ENCODE measurements at regions not wholly inside any gene's neighbourhood (a gene's known extent, or its start where the extent isn't known, plus 50 kb on each side); places are given as distances from the start of the nearest gene placed in this dataset.

DNA sequence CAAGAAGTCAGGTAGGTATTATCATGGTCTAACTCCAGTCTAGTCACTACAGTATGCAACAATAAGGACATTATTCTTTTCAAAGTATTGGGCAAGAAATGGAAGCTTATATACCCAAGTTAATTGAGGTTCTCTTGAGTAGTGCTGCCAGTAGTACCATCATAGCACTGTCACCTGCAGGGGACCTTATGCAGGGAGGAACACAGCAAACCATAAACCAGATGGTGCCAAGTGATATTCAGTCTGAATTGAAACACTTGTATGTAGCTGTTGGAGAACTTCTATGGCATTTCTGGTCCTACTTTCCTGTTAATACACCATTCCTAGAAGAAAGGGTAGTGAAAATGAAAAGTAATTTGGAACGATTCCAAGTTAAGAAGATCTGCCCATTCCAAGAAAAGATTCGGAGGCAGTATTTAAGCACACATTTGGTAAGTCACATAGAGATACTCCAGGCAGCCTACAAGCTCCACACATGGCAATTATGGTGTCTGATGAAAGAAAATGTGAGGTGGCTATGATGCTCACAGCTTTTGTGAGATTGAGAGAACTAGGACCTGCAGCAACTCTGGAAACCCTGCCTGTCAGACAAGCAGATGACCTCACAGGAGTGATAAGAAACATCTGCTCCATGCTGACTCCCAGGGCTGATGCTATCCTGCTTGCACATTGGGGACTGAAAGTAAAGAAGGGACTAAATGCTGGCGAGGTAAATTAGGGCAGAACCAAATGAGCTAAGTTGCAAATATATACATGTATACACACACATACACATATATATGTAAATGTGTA is 174.7 kb downstream of the MC4R start:
- no peaks in the 10 kb centered on the region for H4K20me1 ChIP-seq (ENCODE audit: insufficient read depth)
- H3K27me3 ChIP-seq (ENCODE audit: insufficient read depth) = no peaks in the 10 kb centered on the region
- no peaks in the 10 kb centered on the region for H3K9me3 ChIP-seq
- no peaks in the 10 kb centered on the region for H3K79me2 ChIP-seq (ENCODE audit: insufficient read depth)
- peak; percentile 60 for DNase-seq
- no peaks in the 10 kb centered on the region for H3F3A ChIP-seq (replicated peaks; ENCODE audit: insufficient read depth)
- H3K27ac ChIP-seq (ENCODE audit: low read depth in 2 of 2, low read length in 1 of 2) = peak overlapping the region; percentile 46 to 99; a peak in 3 of 4 replicates
- no peak overlapping the region for H3K9ac ChIP-seq
- WGBS (ENCODE audit: low lambda C conversion rate) = 22% methylated on average over 3 of the region's 3 CpGs
- H2AFZ ChIP-seq (ENCODE audit: low read depth) = no peak overlapping the region
- no peaks in the 10 kb centered on the region for H3K36me3 ChIP-seq (replicated peaks in 1 of 2; ENCODE audit: control insufficient read depth in 1 of 2, insufficient read depth in 2 of 2, low read length in 1 of 2)
- ChIA-PET POLR2A (interaction anchor here (1.0 to 1.3 kb wide), 4 partner anchors 16 to 305 kb away, joined by 3 to 4 read pairs (median 3); partner anchors contain the start of genes MC4R and PMAIP1), CTCF (interaction anchor here (0.6 to 2.8 kb wide), 9 partner anchors 8 to 242 kb away, joined by 3 to 12 read pairs (median 4); no protein-coding TSS in a partner anchor)
- H3K9me2 ChIP-seq = no peaks in the 10 kb centered on the region
- H3K4me2 ChIP-seq = peak overlapping the region; percentile 43; the same call in 1 of the 2 replicates
- H3K4me3 ChIP-seq (ENCODE audit: low read depth in 2 of 2, low read length in 1 of 2) = no peak overlapping the region
- peaks cover 18 to 43% of the 10 kb centered on the region in 2 experiments for H3K4me1 ChIP-seq (ENCODE audit: control insufficient read depth in 1 of 2, insufficient read depth in 2 of 2, low read depth in 1 of 2, low read length in 1 of 2)
- TF ChIP-seq JUND (IDR thresholded peaks at IDR 0.05) (0 out of 2 replicates have a peak, but pooled peaks have one; percentile 26), RFX5 (IDR thresholded peaks at IDR 0.05; ENCODE audit: low read length) (no peak), FOXM1 (IDR thresholded peaks at IDR 0.05; ENCODE audit: low read depth) (no peak), TAF1 (IDR thresholded peaks at IDR 0.05; ENCODE audit: borderline replicate concordance, low read depth, low read length) (no peak), RAD21 (IDR thresholded peaks at IDR 0.05; ENCODE audit: low read length) (peak; percentile 37), FOXJ3 (CRISPR knock-in tag; IDR thresholded peaks at IDR 0.05) (peak; percentile 79; the same call in 1 of the 2 replicates), POLR2AphosphoS5 (IDR thresholded peaks at IDR 0.05; ENCODE audit: low read depth, low read length) (0 out of 2 replicates have a peak, but pooled peaks have one; percentile 19), SIN3A (IDR thresholded peaks at IDR 0.05; ENCODE audit: borderline replicate concordance, low read depth, low read length) (no peak), RCOR1 (IDR thresholded peaks at IDR 0.05; ENCODE audit: low read length) (peak; percentile 92), FOSL2 (IDR thresholded peaks at IDR 0.05; ENCODE audit: borderline replicate concordance, low read depth) (no peak), CHD2 (IDR thresholded peaks at IDR 0.05; ENCODE audit: low read length, partially characterized antibody) (peak; percentile 88), NRF1 (IDR thresholded peaks at IDR 0.05; ENCODE audit: low read depth, low read length) (no peak), ELF1 (IDR thresholded peaks at IDR 0.05) (no peak), YY1 (IDR thresholded peaks at IDR 0.05; ENCODE audit: low read depth) (no peak), SMC3 (IDR thresholded peaks at IDR 0.05; ENCODE audit: low read depth, low read length) (no peak; the same call in 1 of the 2 replicates), EZH2phosphoT487 (IDR thresholded peaks at IDR 0.05; ENCODE audit: borderline replicate concordance, low read depth) (no peak)
- TF ChIP-seq, protein P1, sequence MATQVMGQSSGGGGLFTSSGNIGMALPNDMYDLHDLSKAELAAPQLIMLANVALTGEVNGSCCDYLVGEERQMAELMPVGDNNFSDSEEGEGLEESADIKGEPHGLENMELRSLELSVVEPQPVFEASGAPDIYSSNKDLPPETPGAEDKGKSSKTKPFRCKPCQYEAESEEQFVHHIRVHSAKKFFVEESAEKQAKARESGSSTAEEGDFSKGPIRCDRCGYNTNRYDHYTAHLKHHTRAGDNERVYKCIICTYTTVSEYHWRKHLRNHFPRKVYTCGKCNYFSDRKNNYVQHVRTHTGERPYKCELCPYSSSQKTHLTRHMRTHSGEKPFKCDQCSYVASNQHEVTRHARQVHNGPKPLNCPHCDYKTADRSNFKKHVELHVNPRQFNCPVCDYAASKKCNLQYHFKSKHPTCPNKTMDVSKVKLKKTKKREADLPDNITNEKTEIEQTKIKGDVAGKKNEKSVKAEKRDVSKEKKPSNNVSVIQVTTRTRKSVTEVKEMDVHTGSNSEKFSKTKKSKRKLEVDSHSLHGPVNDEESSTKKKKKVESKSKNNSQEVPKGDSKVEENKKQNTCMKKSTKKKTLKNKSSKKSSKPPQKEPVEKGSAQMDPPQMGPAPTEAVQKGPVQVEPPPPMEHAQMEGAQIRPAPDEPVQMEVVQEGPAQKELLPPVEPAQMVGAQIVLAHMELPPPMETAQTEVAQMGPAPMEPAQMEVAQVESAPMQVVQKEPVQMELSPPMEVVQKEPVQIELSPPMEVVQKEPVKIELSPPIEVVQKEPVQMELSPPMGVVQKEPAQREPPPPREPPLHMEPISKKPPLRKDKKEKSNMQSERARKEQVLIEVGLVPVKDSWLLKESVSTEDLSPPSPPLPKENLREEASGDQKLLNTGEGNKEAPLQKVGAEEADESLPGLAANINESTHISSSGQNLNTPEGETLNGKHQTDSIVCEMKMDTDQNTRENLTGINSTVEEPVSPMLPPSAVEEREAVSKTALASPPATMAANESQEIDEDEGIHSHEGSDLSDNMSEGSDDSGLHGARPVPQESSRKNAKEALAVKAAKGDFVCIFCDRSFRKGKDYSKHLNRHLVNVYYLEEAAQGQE (IDR thresholded peaks at IDR 0.05; ENCODE audit: low read depth, low read length) = no peak
- TF ChIP-seq, protein P2, sequence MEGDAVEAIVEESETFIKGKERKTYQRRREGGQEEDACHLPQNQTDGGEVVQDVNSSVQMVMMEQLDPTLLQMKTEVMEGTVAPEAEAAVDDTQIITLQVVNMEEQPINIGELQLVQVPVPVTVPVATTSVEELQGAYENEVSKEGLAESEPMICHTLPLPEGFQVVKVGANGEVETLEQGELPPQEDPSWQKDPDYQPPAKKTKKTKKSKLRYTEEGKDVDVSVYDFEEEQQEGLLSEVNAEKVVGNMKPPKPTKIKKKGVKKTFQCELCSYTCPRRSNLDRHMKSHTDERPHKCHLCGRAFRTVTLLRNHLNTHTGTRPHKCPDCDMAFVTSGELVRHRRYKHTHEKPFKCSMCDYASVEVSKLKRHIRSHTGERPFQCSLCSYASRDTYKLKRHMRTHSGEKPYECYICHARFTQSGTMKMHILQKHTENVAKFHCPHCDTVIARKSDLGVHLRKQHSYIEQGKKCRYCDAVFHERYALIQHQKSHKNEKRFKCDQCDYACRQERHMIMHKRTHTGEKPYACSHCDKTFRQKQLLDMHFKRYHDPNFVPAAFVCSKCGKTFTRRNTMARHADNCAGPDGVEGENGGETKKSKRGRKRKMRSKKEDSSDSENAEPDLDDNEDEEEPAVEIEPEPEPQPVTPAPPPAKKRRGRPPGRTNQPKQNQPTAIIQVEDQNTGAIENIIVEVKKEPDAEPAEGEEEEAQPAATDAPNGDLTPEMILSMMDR (IDR thresholded peaks at IDR 0.05) = no peak
- TF ChIP-seq, protein P3, sequence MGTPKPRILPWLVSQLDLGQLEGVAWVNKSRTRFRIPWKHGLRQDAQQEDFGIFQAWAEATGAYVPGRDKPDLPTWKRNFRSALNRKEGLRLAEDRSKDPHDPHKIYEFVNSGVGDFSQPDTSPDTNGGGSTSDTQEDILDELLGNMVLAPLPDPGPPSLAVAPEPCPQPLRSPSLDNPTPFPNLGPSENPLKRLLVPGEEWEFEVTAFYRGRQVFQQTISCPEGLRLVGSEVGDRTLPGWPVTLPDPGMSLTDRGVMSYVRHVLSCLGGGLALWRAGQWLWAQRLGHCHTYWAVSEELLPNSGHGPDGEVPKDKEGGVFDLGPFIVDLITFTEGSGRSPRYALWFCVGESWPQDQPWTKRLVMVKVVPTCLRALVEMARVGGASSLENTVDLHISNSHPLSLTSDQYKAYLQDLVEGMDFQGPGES (IDR thresholded peaks at IDR 0.05; ENCODE audit: low read depth, low read length) = no peak
- TF ChIP-seq, protein P4, sequence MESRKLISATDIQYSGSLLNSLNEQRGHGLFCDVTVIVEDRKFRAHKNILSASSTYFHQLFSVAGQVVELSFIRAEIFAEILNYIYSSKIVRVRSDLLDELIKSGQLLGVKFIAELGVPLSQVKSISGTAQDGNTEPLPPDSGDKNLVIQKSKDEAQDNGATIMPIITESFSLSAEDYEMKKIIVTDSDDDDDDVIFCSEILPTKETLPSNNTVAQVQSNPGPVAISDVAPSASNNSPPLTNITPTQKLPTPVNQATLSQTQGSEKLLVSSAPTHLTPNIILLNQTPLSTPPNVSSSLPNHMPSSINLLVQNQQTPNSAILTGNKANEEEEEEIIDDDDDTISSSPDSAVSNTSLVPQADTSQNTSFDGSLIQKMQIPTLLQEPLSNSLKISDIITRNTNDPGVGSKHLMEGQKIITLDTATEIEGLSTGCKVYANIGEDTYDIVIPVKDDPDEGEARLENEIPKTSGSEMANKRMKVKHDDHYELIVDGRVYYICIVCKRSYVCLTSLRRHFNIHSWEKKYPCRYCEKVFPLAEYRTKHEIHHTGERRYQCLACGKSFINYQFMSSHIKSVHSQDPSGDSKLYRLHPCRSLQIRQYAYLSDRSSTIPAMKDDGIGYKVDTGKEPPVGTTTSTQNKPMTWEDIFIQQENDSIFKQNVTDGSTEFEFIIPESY (IDR thresholded peaks at IDR 0.05; ENCODE audit: borderline replicate concordance, low read depth) = no peak
- TF ChIP-seq, protein P5, sequence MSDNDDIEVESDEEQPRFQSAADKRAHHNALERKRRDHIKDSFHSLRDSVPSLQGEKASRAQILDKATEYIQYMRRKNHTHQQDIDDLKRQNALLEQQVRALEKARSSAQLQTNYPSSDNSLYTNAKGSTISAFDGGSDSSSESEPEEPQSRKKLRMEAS (IDR thresholded peaks at IDR 0.05; ENCODE audit: low read depth) = peak; percentile 57
- TF ChIP-seq, protein P6, sequence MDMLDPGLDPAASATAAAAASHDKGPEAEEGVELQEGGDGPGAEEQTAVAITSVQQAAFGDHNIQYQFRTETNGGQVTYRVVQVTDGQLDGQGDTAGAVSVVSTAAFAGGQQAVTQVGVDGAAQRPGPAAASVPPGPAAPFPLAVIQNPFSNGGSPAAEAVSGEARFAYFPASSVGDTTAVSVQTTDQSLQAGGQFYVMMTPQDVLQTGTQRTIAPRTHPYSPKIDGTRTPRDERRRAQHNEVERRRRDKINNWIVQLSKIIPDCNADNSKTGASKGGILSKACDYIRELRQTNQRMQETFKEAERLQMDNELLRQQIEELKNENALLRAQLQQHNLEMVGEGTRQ (IDR thresholded peaks at IDR 0.05; ENCODE audit: borderline replicate concordance, low read depth, low read length) = no peak
